DMS53 treated with DMSO at 0.1 percent for 48 hours (cell line): ENCODE measurements at regions not wholly inside any gene's neighbourhood (a gene's known extent, or its start where the extent isn't known, plus 50 kb on each side); places are given as distances from the start of the nearest gene placed in this dataset.
"Not testable (repeated sequence)": the region's sequence is repeated elsewhere in the genome, so short reads cannot be mapped to it uniquely, and the experiment has no call there.

Source experiments
- DNase-seq: peaks from one replicate; lab custom pipeline; 2025; ENCODE audit not compliant: unreplicated experiment; lab: John Stamatoyannopoulos, UW

DNA sequence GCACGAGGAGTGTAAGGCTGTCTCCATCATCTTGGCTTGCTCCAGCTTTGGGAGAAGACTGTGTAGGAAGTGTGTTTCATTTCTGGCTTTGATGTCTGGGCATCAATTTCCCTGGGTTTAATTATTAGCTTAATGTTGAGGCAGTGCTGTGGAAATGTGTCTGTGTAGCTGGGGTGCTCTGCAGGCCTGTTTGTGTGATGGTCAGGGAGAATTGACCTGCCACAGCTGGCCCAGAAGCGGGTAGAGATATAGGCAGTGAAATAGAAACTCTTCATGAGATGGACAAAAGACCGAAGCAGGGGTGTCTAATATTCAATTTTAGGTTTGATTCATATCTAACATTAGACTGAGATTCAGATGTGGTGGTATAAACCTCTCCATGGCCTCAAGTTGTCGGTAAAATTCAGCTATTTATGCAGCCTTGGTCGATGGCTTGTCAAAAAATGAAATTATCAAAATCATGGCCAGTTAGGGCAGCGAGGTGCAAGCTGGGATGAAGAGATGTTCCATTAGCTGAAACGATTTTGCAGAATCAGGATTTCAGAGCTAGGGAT, 95.3 kb upstream of the SNX9 start:
- DNase-seq, result no peak

DNA sequence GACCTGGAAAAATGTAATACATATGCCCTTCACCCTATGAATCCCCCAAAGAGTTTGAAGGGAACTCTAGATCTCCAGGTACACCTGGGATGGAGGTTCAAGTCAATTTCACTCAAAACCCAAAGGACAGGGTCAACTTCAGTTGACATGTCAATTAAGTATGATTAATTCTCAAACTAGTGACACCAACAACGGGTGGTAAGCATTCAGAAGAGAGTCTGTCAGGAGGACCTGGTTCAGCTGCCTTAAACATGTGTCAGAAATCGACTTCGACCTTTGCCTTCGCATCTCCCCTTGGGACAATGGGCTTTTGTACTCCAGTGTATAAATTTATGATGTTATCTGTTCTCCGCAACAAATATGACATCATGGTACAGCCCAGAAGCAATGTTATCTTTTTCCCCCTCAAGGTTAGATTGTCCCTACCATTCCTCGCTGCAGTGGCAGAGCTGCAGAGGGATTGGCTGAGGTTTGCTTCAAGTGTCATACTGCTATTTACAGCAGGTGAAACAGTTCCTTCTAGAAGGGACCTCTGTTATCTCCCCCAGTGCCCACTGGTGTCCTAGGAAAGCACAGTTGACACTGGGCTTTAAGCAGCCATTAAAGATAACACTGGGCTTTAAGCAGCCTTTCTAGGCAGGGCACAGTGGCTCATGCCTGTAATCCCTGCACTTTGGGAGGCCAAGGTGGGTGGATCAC, 94.7 kb upstream of the SNX9 start:
- no peak for DNase-seq

DNA sequence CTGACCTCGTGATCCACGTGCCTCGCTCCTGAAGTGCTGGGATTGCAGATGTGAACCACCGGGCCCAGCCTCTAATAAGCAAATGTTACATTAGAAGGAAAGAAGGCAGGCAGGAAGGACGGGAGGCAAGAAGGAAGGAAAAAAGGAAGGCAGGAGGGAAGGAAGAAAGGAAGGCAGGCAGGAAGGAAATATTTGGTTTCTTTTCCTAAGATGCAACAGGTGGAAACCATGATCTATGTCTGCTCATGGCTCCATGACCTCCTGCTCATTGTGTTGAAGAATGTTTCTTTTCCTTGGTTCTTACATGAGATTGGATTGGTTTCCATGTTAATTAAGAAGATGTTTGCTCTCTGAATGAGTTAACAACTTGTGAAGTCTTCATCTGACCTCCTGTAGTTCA, 91.8 kb upstream of the SNX9 start:
- DNase-seq, result no peak

DNA sequence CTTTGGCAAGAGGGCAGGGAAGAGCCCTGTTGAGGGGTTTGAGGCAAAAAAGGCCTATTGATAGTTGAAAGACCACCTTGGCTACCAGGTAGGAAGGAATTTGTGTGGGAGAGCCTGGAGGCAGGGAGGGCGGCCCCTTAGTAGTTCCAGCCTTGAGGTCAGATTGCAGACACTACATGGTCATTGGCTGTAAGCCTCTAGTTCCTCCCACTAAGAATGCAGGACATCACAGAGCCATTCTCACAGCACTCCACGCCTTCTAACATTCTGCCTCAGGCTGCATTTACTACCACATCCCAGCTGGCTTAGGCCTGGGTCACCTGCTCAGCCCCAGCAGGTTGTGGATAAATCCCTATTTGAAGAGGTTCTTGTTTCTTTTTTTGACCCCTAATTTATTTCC, 91.0 kb upstream of the SNX9 start:
- DNase-seq, result no peak

DNA sequence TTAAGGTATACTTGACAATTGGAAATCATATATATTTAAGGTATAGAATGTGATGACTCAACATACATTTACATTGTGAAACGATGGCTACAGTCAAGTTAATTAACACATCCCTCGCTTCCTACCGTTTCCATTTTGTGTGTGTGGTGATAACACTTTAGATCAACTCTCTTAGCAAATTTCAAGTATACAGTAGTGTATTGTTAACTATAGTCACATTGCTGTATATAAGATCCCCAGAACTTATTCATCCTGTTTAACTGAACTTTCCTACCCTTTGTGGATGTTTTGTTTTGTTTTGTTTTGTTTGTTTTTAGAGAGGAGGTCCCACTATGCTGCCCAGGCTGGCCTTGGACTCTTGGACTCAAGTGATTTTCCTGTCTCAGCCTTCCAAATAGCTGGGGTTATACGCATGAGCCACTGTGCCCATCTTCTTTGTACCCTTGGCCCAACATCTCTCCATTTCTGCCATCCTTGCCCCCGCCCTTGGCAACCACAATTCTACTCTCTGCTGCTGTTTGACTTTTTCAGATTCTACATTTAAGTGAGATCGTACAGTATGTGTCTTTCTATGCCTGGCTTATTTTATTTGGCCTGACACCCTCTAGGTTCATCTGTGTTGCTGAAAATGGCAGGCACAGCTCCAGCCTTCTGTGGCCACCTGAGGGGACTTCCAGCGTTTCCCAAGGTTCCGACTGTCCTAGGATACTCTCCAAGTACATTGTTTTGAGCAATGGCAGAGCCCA, 90.5 kb upstream of the SNX9 start:
- no peak for DNase-seq

DNA sequence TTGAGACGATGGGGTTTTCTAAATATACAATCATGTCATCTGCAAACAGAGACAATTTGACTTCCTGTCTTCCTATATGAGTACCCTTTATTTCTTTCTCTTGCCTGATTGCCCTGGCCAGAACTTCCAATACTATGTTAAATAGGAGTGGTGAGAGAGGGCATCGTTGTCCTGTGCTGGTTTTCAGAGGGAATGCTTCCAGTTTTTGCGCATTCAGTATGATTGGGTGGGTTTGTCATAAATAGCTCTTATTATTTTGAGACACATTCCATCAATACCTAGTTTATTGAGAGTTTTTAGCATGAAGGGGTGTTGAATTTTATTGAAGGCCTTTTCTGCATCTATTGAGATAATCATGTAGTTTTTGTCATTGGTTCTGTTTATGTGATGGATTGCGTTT, 86.5 kb upstream of the SNX9 start:
- not testable (repeated sequence) for DNase-seq

DNA sequence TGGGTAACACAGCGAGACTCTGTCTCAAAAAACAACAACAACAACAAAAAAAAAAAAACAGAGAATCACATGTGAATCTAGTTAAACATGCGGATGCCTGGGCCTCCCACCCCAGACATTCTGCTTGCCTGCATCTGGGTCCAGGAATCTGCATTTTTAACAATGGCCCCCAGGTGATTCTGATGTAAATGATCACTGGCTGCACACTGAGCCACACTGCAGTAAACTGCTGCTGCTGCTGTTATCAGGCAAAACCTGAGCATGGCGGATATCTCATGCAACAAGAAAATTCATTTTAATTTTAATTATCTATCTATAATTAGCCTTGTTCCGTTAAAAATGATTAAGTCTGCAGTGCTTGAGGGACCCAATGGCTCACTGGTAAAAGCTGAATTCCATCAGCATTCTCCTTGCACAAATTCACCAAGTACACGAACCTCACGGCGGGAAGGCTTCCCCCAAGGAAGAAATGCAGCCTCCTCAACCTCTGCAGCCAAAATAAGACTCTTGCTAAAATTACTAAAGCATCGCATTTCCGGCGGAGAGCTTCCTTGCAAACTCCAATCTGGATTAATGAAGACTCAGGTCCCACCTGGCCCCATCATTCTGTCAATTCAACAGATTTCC, 81.6 kb upstream of the SNX9 start:
- no peak for DNase-seq

DNA sequence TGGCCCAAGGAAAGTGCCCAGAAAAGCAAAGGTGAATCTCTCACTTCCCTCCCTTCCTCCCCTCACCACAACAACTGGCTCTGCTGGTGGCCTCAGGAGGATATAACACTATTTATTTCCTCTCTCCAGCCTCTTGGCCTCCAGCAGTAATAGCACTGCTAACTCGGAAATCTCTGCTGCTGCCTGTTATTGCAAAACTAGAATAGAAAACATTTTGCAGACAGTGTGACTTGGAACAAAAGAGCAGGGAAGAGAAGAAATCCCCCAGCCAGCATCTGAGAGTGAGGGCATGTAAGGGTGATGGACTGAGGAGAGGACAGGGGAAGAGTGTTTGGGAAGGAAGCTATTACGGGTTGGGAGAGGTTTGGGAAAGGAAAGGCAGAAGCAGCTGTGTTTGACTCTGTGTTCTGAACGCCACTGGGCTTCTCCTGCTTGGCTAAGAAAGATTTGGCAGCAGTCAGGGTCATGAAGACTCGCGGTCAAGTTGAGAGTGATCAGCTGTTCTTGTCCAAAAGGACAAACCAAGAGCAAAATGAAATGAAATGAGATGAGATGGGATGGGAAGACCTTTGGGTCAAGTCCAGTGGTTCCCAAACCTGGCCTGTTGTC, 81.0 kb upstream of the SNX9 start:
- no peak for DNase-seq

DNA sequence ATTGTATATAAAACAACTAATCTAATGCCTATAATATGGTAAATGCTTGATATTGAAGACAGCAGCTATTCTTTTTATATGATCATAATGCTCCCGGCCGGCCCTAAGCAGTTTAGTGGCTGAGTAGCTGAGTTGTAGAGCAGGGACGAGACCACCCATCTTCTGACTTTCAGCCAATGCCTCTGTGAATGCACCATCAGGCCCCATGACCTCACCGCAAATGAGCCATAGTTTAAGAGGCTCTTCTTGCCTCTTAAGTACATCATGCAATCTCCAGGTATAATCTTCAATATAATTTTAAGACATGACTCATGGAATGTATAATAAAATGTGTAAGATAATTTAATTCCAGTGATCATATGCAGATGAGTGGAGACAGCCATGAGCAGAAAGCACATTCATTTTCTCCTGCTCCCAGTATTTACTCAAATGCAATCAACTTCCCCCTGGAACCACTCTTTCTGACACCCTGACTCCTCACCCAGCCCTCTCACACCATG, 78.9 kb upstream of the SNX9 start:
- DNase-seq, result no peak

DNA sequence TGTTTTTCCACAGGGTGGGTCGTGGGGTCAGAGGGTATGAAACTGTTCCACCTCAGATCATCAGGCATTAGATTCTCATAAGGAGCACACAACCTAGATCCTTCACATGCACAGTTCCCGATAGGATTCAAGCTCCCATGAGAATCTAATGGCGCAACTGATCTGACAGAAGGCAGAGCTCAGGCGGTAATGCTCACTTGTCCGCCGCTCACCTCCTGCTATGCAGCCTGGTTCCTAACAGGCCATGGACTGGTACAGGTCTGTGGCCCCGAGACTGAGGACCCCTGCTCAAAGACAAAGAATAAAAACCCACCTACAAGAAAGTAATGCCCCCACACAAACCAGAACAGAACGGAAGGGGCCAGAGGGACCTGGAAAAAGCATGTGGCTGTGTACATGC, 76.1 kb upstream of the SNX9 start:
- DNase-seq, result no peak

DNA sequence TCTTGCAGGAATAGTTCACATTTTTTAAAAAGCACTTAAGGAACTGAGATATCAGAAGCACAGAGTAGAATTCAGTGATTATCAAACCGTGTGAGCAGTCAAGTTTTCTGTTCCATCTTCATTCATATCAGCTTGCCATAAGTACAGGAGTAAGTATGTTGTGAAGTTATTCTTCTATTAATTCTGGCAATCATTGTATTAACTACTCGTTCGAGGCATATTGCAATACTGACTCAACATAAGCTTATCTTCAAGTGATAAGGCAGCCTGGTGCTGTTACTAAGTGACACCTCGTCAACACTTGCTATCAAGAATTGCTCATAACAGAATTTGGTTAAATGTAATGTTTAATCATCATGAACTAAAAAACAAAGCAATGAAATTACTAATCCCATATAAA, 75.7 kb upstream of the SNX9 start:
- no peak for DNase-seq

DNA sequence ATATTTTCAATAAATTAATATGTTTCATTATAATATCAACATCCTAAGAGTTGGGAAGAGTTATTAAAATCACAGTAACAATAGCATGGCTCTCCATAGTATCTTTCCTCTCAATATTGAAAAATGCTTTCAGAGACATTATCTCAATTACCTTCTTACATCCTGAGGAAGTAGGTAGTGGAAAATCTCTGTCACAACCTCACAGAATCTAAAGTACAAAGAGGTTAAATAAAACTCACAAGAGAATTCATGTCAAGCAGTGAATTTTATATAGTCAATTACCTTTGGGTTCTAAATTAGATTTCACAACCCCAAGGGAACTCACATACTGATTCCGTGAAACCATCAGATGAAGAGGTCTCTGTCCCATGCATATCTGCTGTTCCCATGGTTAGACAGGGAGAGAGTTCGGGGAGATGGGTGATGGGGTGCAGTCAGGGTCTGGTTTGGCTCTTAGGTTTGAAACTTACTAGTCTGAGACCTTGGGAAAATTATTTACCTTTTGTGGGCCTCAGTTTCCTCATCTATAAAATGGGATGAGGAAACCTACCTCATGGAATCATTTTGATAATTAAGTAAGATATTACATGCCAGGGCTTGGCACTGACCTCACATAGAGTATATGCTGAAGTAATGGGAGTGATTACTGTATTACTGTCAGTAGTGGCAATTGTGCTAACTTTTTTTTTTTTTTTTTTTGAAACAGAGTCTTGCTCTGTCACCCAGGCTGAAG, 74.0 kb upstream of the SNX9 start:
- no peak for DNase-seq

DNA sequence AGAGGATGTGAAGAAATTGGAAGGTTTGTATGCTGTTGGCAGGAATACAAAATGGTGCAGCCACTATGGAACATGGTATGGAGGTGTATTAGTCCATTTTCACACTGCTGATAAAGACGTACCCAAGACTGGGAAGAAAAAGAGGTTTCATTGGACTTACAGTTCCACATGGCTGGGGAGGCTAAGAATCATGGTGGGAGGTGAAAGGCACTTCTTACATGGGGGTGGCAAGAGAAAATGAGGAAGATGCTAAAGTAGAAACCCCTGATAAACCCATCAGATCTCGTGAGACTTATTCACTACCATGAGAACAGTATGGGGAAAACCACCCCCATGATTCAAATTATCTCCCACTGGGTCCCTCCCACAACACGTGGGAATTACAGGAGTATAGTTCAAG, 72.1 kb upstream of the SNX9 start:
- DNase-seq, result not testable (repeated sequence)

DNA sequence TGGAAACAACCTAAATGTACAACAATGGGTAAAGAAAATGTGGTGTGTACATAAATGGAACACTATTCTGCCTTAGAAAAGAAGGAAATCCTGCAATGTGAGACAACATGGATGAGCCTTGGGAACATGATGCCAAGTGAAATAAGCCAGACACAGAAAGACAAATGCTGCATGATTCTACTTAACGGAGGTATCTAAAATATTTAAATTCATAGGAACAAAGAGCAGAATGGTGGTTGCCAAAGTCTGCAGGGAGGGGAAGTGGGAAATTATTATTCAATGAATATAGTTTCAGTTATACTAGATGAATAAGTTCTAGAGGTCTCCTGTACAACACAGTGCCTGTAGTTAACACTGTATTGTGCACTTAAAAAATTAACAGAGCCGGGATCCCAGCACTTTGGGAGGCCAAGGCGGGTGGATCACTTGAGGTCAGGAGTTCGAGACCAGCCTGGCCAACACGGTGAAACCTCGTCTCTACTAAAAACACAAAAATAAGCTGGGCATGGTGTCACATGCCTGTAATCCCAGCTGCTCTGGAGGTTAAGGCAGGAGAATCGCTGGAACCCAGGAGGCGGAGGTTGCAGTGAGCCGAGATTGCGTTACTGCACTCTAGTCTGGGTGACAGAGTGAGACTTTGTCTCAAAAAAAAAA, 71.4 kb upstream of the SNX9 start:
- DNase-seq, result no peak

DNA sequence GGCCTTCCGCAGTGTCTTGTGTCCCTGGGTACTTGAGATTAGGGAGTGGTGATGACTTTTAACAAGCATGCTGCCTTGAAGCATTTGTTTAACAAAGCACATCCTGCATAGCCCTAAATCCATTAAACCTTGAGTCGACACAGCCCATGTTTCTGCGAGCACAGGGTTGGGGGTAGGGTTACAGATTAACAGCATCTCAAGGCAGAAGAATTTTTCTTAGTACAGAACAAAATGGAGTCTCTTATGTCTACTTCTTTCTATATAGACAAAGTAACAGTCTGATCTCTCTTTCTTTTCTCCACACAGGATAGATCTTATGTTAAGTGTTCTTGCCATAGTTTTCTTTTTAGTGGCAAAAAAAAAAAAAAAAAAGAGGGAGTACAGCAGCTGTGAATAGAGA, 70.2 kb upstream of the SNX9 start:
- DNase-seq, result not testable (repeated sequence)

DNA sequence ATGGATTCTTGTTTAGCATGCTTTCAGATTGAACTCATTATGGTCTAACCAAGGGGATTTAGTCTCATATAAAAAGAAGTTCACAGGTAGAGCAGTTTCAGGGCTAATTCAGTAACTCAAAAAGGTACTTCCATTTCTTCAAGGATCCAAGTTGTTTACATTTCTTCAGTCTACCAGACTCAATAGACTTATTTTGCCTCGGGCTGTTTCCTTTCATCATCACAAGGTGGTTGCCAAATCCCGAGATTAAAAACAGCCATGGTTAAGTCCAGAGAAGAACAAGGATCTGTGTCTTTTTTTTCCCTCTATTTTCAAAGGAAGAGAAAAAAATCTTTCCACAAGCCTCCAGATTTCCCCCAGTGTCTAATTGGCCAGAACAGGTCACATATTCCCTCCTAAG, 69.8 kb upstream of the SNX9 start:
- no peak for DNase-seq

DNA sequence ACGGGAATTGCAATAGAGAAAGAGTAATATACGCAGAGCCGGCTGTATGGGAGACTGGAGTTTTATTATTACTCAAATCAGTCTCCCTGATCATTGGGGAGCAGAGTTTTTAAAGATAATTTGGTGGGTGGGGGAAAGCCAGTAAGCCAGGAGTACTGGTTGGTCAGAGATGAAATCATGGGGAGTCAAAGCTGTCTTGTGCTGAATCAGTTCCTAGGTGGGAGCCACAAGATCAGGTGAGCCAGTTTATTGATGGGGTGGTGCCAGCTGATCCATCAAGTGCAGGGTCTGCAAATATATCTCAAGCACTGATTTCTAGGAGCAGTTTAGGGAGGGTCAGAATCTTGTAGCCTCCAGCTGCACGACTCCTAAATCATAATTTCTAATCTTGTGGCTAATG, 69.2 kb upstream of the SNX9 start:
- DNase-seq, result not testable (repeated sequence)

DNA sequence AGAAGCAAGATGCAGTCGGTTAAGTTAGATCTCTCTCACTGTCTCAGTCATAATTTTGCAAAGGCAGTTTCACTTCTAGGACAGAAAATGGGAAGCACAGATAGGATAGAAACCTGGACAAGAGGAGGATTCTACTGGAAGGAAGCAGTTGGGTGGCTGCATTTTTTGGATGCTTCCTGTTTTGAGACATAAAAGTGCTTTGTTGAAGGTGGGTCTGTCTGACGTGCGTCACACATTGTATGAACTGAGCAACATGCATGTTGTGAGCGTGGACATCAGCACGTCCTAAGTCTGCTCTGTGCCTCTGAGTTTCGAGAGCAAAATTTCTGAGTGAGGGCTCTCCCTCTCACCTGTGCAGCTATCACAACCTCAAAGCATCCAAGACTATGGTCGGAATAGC, 68.7 kb upstream of the SNX9 start:
- DNase-seq, result no peak

DNA sequence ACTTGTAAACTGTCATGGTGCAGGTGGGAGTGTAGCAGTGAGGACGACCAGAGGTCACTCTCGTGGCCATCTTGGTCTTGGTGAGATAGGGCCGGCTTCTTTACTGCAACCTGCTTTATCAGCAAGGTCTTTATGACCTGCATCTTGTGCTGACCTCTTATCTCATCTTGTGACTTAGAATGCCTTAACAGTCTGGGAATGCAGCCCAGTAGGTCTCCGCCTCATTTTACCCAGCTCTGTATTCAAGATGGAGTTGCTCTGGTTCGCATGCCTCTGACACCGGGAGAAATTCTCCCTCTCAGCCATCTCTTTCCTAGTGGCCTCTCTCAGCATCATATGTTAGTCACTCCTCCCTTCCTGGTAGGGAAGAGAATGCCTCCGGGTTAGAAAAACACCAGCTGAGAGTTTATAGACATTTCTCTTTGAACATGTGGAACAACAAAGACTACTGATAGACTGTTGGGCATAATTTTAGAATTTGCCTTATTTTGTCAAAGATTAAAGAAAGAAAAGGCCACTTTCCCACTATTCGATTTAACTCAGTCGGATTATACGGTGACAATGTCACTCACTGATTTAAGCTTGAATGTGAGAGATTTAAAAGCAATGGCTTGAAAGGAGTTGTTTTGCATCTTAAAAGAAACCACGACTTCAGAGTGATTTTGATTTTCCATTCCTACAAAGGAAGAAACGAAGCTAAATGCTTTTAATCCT, 67.9 kb upstream of the SNX9 start:
- DNase-seq, result no peak
